ENCODE measurements at regions not wholly inside any gene's neighbourhood (a gene's known extent, or its start where the extent isn't known, plus 50 kb on each side); places are given as distances from the start of the nearest gene placed in this dataset.

DNA sequence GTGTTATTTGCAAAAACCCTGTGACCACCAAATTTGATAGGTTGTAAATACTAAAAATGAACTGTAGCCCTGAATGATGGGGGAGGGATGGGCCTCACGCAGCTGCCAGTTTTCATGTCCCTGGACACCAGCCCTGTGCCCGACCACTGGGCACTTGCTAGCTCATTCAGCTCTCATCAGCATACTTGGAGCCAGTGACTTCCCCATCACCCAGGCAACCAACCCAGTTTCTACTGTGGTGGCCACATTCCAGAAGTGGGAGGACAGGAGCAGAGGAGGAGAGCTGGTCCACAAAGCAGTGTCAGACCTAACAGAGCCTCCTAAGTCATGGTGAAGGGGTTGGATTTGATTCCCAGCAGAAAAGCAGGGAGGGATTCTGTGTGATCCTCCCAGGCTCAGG lies 128.2 kb downstream of the CPEB2 start:
- DNase-seq: peak in 12 of 14 donors; percentile 8 to 86 (median 48)

DNA sequence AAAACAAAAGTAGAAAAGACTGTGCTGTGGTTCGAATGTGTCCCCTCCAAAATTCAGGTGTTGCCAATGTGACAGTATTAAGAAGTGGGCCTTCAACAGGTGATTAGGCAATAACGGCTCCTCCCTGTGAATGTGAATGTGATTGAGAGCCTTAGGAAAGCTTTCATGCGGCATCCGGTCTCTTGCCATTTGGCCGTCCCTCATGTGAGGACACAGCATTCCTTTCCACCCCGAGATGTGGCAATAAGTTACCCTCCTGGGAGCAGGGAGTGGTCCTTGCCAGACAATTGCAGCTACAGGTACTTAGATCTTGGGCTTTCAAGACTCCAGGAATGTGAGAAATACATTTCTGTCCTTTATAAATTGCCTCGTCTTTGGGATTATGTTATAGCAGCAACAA lies 129.3 kb downstream of the CPEB2 start:
- DNase-seq: peak in 1 of 14 donors; percentile 16

DNA sequence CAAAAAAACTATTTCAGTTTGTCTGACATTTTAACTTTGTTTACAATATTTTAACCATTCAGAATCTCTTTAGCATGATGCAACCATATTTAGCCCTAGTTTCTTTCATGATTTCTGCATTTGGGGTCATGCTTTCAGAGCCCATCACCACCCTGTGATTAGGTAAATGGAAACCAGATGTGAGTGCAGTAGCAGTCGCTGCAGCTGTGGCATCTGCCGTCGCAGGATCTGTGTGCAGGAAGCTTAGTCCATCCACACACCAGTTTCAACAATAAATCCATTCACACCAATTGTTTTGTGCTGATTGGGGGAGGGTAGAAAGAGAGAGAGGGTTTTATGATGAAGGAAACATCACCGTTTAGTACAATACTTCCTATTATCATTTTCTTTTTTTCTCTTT lies 130.5 kb downstream of the CPEB2 start:
- peak in 10 of 14 donors; percentile 4 to 56 (median 24) for DNase-seq

DNA sequence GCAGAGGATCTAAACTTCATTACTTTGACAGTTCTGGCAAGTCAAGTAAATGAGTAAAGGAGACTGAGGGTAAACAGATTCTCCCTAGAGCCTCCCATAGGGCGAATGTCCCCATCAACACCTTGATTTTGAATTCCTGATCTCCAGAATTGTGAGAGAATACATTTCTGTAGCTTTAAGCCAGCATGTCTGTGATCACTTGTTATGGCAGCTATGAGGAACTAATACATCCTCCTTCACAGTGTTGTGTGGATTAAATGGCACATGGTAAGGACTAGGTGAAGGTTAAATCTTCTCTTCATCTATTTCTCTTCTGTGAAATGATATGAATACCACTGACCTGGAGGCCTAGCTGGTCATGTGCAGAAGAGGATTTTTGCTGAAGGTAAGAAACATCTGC lies 137.3 kb downstream of the CPEB2 start:
- DNase-seq: no peak

DNA sequence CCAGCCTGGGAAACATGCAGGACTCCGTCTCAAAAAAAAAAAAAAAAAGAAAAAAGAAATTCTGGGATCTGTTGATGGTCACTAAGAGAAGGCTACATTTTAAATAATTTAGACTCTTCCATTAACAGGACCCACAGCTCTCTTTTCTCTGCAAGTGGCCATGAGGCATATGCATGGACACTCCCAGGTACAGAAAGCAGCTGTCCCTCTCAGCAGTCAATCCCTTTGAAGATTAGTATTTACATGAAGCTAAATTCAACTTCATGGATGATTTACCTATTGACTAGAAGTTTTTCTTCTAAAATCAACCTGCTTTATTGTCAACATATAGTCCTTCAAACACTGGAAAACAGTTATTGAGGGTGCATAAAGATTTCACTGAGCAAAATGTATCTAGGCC lies 139.9 kb downstream of the CPEB2 start:
- DNase-seq: peak in 1 of 14 donors; percentile 59

DNA sequence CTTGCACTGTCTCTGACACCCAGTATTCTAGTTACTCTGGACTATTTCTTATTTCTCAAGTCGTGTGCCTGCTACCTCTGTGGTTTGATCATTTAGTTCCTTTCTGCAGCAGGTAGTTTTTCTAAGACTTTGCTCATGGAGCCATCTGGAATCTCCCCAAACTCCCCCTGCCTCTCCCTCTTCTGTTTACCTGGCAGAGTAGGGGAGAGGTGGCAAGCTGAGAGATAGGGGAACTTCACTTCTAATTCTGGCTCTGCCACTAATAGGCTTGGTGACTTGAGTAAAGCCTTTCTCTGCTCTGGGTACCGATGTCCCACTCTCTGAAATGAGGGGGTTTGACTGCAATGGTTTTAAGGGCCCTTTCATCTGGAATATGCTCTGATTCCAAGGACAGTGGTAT lies 141.3 kb downstream of the CPEB2 start:
- peak in 1 of 14 donors; percentile 54 for DNase-seq

DNA sequence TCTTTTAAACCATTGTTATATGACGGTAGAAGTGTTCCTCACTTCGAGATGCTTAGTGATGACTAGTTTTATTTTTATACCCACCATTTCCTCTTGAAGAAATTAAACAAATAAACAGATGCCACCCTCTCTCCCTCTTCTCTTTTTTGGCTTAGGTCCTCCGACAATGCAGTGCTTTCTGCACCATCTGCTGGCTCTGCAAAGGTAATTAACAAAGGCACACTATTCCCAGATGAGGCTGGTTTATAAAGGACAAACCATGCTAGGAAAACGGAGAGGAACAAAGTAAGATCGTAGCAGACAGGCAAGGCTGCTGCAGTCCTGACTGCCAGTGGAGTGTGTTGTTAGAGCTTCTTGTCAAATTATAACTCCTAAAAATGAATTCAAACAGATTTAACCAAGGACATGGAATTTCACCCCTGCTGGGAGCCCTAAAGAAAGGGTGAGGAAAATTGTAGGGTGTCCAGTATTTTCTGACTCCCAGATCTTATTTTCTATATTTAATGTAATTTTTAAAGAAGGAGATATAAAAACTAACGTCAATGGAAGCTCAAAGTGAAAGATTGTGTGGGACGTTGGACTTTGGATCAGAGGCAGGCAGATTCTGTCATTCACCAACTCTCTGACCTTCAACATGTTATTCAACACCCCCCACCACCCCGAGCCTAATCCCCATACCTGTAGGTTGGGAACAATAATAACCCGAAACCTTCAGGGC lies 142.1 kb downstream of the CPEB2 start:
- peak in 4 of 14 donors; percentile 5 to 88 (median 26) for DNase-seq

DNA sequence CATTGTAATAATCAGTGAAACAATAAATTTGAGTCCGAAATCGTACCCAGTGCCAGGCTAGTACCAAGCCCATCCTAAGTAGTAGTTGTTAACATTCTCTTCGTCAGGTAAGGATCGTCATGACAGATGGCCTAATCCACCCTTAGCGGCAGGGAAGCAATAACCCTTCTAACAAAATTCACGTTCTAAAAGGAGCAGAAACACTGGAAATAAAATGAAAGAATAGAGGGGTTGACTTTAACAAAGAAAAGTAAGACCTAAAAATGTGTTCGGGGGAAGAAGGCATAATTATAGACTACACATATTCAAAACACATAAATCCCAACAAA lies 142.7 kb downstream of the CPEB2 start:
- peak in 1 of 14 donors; percentile 71 for DNase-seq

DNA sequence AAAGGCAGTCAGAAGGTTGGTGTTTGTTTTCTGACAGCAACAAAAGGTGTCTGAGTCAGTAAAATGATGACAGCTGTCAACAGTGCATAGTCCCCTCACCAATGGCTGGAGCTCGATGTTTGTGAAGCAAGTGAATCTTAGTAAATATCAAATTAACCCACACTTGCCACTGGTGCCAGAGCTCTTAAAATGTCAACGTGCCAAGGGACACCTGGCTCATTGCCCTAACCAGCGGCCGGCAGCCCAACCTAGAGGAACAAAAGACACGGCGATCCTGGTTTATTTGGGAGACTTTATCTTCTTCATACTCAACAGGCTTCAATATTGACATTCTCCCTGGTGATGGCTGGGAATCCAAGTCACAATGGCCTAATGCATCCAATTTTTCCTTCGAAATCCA lies 143.4 kb downstream of the CPEB2 start:
- DNase-seq: peak in 2 of 14 donors; percentile 14 to 29

DNA sequence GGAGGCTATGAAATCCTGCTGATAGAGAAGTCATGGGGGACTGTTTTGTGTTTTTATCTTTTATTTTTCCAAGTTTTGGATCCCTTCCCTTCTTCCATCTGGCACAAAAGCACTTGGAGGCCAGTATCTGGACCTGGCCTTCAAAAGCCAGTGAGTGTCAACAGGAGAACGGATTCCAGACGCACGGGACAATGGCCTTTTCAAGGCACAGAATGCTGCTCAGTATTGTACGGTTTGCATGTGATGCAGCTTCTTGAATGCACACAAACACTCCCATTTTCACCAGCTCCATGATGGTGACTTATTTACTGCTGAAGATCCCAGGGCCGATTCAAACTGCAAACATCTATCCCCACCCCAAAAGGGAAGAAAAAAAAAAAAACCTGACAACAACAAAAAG lies 145.4 kb downstream of the CPEB2 start:
- DNase-seq: peak in 12 of 14 donors; percentile 16 to 74 (median 53)

DNA sequence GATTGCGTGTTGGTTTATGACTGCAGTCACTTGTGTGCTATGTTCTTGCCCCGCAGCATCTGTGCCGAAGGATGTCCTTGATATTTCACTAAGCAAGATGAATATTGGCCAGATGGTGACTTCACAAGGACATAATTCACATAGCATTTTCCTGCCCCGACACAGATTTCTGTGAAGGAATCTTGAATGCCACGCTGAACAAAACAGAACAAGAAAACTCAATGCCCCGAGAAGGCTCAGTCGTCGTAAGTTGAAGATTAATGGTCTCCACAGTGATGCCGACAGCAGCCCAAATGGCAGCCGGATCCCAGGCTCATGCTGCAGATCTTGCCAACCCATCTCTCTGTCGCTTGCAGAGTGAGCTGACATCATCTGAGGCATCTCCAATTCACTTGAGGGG lies 145.9 kb downstream of the CPEB2 start:
- DNase-seq: peak in 11 of 14 donors; percentile 29 to 75 (median 54)

DNA sequence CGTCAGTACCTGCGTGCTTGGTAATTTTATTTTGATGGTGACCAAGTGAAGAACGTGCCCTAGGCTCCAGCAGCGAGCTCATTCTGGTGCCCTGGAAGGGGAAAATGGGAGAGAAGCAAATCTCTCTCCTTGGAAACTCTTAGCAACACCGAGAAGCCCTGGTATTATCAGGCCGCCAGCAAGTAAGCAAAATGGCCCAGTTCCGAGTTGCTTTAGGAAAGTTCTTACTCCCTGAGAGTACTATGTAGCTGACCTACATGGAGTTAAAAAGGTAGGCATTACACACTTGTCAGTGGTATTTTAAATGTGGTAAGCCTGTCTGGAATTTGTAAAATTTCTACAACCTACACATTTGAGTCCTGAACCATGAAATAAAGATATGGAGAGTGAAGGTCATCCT lies 146.4 kb downstream of the CPEB2 start:
- peak in 2 of 14 donors; percentile 63 to 64 for DNase-seq

DNA sequence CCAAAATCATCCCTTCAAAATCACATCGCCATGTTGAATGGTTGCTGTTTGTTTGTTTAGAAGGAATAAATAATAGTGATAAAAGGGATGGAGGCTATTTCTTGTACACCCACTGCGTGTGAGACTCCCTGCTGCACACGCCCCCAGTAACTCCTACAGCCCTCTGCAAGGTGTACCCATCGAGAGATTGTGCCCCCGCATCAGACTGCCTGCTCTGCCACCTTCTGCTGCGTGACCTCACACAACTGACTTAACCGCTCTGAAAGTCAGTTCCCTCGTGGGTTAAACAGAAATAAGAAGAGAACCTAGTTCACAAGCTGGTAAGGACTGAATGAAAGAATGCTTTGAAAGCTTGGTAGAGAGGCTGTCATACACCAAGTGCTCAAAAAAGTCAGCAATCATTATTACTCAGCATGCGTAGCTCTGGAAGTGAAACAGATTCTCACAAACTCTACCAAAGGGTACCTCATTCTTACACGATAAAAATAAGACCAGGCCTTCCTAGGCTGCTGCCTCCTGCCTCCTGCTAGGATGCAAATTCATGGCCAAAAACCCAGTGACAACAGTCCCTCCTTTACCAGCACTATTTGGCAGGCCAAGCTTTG lies 147.1 kb downstream of the CPEB2 start:
- DNase-seq: peak in 5 of 14 donors; percentile 46 to 88 (median 47)

DNA sequence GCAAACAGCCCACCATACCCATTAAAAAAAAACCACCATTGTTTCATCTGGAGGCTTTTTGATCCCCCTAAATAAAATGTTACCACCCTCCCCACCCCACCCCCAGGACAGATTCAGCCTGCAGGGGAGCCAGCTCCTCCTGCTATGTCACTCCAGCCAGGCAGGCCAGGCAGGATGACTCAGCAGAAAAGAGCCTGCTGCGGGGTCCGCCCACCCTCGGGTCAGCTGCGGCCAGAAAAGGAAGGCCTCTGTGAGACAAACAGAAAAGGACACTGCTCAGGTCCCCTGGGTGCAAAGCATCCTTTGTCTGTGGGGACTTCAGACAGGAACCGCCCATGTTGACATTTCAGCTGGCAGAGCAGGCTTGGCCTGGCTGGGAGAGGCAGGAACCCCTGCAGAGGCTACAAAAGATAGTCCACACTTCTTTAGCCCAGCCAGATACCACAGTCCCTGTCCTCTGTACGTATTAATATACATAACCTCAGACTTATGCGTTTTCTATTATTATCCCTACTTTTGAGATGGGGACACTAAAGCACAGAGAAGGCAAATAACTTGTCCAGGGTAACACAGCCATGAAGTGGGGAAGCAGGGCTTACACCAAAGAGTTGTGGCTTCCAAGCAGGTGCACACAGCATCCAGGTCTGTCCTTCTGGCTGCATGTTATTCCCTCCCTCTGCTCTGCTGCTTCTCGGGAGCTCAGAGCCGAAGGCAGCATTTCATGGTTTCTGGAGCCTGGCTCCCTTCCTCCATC lies 147.7 kb downstream of the CPEB2 start:
- DNase-seq: peak; percentile 34 to 93 (median 87)

DNA sequence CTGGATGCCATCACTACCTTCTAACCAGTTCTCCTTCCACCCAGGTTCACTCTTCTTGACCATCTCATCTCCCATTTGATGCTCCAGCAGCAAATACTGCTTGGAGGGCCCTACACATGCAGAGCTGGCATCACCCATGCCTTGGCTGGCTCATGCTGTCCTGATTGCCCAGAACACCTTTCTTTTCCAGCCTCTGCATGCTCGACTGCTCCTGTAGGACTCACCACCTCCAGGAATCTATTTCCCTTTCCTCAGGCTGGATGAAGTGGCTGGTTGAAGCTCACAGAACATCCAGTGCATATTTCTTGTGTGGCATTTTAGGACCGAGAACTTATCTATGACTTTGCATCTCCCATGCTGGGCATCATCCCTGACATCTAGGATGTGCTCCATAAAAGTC lies 148.3 kb downstream of the CPEB2 start:
- DNase-seq: peak in 2 of 14 donors; percentile 25 to 53

DNA sequence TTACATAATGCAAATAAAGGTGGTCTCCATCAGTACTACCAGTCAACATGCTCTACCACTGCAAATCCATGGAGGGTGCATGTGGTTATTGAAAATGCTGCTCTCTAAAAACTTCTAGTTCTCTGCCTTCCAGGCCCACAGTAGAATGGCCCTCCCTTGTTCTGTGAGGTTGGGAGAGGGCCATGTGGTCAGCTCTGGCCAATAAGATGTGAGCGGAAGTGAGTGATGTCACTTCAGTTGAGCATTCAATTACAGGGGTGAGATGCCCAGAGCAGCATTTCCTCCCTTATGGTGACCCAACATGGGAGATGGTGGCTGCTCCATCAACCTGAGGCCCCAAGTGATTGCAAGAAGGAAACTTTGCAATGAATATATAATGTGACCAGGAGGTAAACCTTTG lies 148.8 kb downstream of the CPEB2 start:
- DNase-seq: no peak

DNA sequence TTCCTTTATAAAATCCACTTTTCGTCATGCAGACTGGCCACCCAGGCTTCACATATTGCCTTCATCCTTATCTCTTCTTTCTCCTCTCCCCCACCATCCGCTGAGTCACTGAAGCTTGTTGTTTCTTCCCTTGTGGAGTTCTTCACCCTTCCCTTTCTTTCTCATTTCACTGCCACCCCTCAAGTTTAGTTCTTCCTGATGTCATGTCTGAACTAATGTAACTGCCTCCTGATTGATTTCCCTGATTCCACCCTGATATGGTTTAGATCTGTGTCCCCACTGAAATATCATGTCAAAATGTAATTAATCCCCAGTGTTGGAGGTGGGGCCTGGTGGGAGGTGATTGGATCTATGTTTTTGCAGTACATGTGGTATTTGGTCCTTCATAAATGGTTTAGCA lies 151.4 kb downstream of the CPEB2 start:
- no peak for DNase-seq

DNA sequence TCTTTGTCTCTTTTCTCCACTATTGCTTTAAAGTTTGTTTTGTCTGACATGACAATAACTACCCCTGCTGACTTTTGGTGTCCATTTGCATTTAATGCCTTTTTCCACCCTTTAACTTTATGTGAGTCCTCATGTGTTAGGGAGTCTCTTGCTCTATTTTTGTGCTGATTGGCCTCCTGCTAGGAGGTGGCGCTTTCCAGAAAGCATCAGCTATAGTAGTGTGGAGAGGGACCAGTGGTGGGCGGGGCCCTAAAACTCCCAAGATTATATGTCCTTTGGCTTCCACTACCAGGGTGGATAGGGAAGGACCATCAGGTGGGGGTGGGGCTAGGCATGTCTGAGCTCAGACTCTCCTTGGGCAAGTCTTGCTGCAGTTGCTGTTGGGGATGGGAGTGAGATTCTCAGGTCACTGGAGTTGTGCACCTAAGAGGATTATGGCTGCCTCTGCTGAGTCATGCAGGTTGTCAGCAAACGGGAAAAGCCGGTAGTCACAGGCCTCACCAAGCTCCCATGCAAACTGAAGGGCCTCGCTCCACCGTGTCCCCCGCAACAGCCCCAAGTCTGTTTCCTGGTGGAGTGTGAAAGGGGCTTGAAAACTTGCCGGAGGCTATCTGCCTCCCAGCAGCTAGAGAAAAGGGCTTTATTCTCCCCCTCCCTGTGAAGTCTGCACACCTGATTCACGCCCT lies 156.3 kb downstream of the CPEB2 start:
- no peak for DNase-seq

DNA sequence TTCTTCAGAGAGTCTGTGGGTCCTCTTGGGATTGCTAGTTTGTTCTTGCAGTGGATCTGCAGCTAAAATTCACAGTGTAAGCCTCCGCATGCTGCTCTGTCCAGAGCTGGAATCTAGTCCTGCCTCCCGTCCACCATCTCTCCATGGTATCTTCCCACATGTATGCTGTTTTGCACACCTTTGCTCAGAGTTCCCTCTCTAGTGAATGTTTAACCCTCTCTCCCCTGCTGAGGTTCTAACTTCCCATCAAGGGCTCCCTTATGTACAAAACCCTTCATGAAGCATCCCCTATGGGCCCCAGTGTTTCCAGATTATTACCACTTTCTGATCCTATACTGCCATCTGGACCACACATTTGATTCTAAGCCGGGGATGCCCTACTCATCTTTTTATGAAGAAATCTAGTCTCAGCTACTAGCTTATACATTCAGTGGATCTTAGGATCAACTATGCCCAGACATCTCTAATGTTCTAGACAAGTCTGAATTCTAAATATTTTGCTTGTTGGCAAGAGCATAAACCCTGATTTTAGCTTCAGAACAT lies 157.3 kb downstream of the CPEB2 start:
- DNase-seq: no peak

DNA sequence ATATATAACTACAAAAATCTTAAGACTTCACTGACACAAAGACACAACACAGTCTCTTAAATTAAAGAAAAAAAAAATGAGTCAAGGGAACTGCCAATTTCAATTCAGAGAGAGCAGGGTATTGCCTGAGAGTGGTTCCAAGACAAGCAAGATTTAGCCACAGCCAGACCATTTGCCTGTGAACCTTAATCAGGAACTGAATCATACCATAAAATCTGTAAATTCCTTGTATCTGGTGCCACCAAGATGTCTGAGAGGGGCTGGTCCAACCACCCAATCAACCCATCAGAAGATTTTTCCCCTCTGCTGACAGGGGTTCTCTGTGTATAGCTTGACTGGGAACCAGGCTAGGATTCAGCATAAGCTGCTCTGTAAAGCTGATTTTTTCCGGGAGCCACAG lies 159.2 kb downstream of the CPEB2 start:
- DNase-seq: no peak

DNA sequence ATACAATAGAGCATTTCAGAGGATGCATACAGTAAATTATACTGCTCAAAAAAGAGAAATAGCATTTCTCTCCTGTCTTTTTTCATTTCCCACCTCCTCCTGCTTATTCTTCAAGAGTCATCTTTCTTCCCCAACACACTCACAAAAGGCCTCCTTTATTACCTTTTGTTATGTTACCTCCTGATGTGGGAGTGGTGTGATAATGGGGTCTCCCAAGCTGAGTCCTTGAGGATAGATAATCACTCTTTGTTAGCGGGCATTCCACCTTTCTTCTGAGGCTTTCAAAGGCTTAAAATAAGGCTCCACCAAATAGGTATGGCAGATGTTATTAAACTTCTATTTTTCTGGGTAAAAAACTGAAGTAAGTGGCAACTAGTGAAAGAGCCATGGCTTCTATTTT lies 159.8 kb downstream of the CPEB2 start:
- DNase-seq: no peak

DNA sequence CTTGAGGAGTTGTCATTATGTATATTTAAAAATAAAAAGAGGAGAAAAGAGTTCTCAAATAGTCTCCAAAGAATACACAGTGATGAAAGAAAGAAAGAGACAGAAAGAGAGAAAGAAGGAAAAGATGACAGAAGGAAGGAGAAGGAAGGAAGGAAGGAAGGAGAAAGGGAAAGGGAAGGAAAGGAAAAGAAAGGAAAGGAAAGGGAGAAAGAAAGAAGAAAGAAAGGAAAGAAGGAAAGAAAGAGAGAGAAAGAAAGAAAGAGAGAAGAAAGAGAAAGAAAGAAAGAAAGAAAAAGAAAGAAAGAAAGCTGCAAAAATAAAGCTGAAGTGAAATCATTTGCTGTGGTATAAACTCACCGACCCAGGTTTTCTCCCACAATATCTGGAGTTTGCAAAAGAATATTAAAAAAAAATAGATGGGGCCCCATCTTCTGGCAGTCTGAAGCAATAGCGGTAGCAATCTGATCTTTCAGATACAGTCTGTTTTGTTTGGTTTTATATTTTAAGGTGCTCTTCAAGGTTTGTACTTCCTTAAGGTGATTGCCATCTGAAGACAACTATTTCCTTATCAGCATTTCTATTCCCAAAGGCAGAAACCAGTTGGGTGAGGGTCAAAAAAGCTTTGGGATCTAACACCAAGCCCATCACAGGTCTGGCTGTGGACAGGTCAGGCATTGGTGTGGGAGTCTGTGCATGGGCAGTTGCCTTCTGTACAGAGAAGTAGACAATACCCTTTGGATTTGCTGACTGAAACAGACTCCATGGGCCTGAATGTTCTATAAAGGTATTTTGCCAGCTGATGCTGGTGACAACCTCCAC lies 160.4 kb downstream of the CPEB2 start:
- DNase-seq: peak in 1 of 14 donors; percentile 30

Measured in C1 segment of cervical spinal cord (tissue), 14 donors.